ENCODE measurements at regions not wholly inside any gene's neighbourhood (a gene's known extent, or its start where the extent isn't known, plus 50 kb on each side); places are given as distances from the start of the nearest gene placed in this dataset.

DNA sequence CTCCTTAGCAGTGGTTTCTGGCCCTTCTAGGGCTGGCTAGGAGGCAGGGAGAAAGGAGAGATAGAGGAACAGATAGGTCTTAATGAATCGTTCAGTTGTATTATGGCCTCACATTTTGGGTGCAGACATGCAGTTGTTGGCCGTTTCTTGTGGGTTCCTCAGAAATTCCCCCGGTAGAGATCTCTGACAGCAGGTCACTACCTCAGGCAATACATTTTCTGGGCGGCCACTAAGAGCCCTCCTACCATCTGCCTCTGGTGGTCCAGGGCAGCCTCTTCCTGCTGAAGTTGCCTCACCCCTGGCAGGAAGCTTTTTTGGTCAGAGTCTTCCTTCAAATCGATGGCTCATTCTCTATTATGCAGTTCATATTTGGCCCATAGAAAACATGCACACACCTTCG is 266.1 kb downstream of the SV2B start:
- ChIA-PET CTCF (interaction anchor here (0.7 kb wide), 1 partner anchor 8 kb away, joined by 3 read pairs; no protein-coding TSS in a partner anchor), SMC1A (ENCODE audit: uncharacterized antibody, unreplicated experiment) (no interaction called here), RAD21 (ENCODE audit: unreplicated experiment) (no interaction called here), POLR2A (no interaction called here)
- in situ Hi-C loops (cut with MboI), result no loop called here
- Histone ChIP-seq H3K4me3 (no peak overlapping the region), H3K4me2 (ENCODE audit: control insufficient read depth, insufficient read depth) (no peak overlapping the region), H3K27me3 (replicated peaks in 1 of 2; ENCODE audit: control insufficient read depth in 2 of 2, insufficient read depth in 2 of 2, low read length in 1 of 2) (no peaks in the 10 kb centered on the region), H4K20me1 (ENCODE audit: control insufficient read depth, insufficient read depth) (no peaks in the 10 kb centered on the region), H3K36me3 (ENCODE audit: control insufficient read depth in 2 of 2, insufficient read depth in 2 of 2, low read length in 1 of 2) (no peaks in the 10 kb centered on the region), H3K79me2 (ENCODE audit: control insufficient read depth, insufficient read depth, low read length) (no peaks in the 10 kb centered on the region), H3K9me3 (replicated peaks; ENCODE audit: control insufficient read depth, insufficient read depth, low read length) (no peaks in the 10 kb centered on the region), H2AFZ (ENCODE audit: control insufficient read depth, low read depth, low read length) (no peak overlapping the region), H3K4me1 (ENCODE audit: control insufficient read depth, insufficient read depth, low read length) (no peaks in the 10 kb centered on the region), H3K27ac (ENCODE audit: control insufficient read depth, insufficient read depth) (no peak overlapping the region), H3K9ac (ENCODE audit: control insufficient read depth, insufficient read depth, low read length) (no peak overlapping the region)
- BruUV-seq (replicated peaks), result no TSS peak
- WGBS (ENCODE audit: insufficient coverage, insufficient replicate concordance, low lambda C conversion rate, missing lambda C conversion rate), result 20% methylated on average over 6 of the region's 6 CpGs
- ATAC-seq (no peak), DNase-seq (ENCODE audit: low read depth, low spot score) (no peak), FAIRE-seq (no peak)
- TF ChIP-seq BACH1 (IDR thresholded peaks at IDR 0.05; ENCODE audit: borderline replicate concordance) (no peak), POLR2AphosphoS2 (IDR thresholded peaks at IDR 0.05; ENCODE audit: low read depth, low read length) (no peak)
- intact Hi-C loops (cut with micrococcal nuclease; ENCODE audit: unreplicated experiment), result no loop called here

GRCh38 chr15:91368611-91369010 is 268.6 kb downstream of the SV2B start:
- Histone ChIP-seq H3K9me3 (replicated peaks; ENCODE audit: control insufficient read depth, insufficient read depth, low read length) (no peaks in the 10 kb centered on the region), H3K27me3 (replicated peaks in 1 of 2; ENCODE audit: control insufficient read depth in 2 of 2, insufficient read depth in 2 of 2, low read length in 1 of 2) (no peaks in the 10 kb centered on the region), H3K36me3 (ENCODE audit: control insufficient read depth in 2 of 2, insufficient read depth in 2 of 2, low read length in 1 of 2) (no peaks in the 10 kb centered on the region), H4K20me1 (ENCODE audit: control insufficient read depth, insufficient read depth) (no peaks in the 10 kb centered on the region), H3K79me2 (ENCODE audit: control insufficient read depth, insufficient read depth, low read length) (no peaks in the 10 kb centered on the region), H3K4me3 (no peak overlapping the region), H3K4me2 (ENCODE audit: control insufficient read depth, insufficient read depth) (no peak overlapping the region), H3K4me1 (ENCODE audit: control insufficient read depth, insufficient read depth, low read length) (no peaks in the 10 kb centered on the region), H2AFZ (ENCODE audit: control insufficient read depth, low read depth, low read length) (no peak overlapping the region), H3K9ac (ENCODE audit: control insufficient read depth, insufficient read depth, low read length) (no peak overlapping the region), H3K27ac (ENCODE audit: control insufficient read depth, insufficient read depth) (no peak overlapping the region)
- BruUV-seq (replicated peaks), result no TSS peak
- SMC1A ChIA-PET (ENCODE audit: uncharacterized antibody, unreplicated experiment), result no interaction called here
- WGBS (ENCODE audit: insufficient coverage, insufficient replicate concordance, low lambda C conversion rate, missing lambda C conversion rate), result 13% methylated on average over 9 of the region's 9 CpGs
- DNase-seq (ENCODE audit: low read depth, low spot score) (no peak), ATAC-seq (no peak), FAIRE-seq (no peak)
- POLR2A ChIA-PET, result no interaction called here
- intact Hi-C loops (cut with micrococcal nuclease; ENCODE audit: unreplicated experiment), result loop anchor here (1.0 kb wide), 1 partner anchor 12 kb away; no protein-coding TSS in a partner anchor
- RAD21 ChIA-PET (ENCODE audit: unreplicated experiment), result no interaction called here
- CTCF ChIA-PET, result no interaction called here
- in situ Hi-C loops (cut with MboI), result no loop called here
- TF ChIP-seq SUZ12 (IDR thresholded peaks at IDR 0.05; ENCODE audit: unreplicated experiment) (no peak), ZNF687 (IDR thresholded peaks at IDR 0.05) (no peak), POU2F2 (IDR thresholded peaks at IDR 0.05; ENCODE audit: borderline replicate concordance, low read depth, low read length) (no peak), IKZF2 (IDR thresholded peaks at IDR 0.05) (no peak), GABPA (IDR thresholded peaks at IDR 0.05; ENCODE audit: low read depth) (no peak), SMAD1 (IDR thresholded peaks at IDR 0.05; ENCODE audit: low read depth, partially characterized antibody) (no peak), TARDBP (IDR thresholded peaks at IDR 0.05; ENCODE audit: borderline replicate concordance) (no peak), BCLAF1 (IDR thresholded peaks at IDR 0.05) (no peak), FOXM1 (IDR thresholded peaks at IDR 0.05; ENCODE audit: low read depth, low read length) (no peak)
